Naive thymus-derived CD8-positive, alpha-beta T cell (primary cell): ENCODE measurements at regions not wholly inside any gene's neighbourhood (a gene's known extent, or its start where the extent isn't known, plus 50 kb on each side); places are given as distances from the start of the nearest gene placed in this dataset.
A peak's percentile ranks its signal among the peaks of the same experiment; 100 is the strongest.
"Not testable (repeated sequence)": the region's sequence is repeated elsewhere in the genome, so short reads cannot be mapped to it uniquely, and the experiment has no call there.

ENCODE experiments used
- ATAC-seq, 2 donors: fragments of 150-1000 bp; cut with Tn5 transposase in 1 of 2; sonication (Bioruptor Pico), chemical (Tn5 transposase) in 1 of 2; 1 replicate in 1 of 2; 2 replicates in 1 of 2; pipeline ENCODE4 v1.10.0; 2021; ENCODE audit warnings: mild to moderate bottlenecking in 2 of 2, moderate library complexity in 2 of 2
- POLR2A ChIA-PET: fragments of 350-600 bp; sonication (Branson Sonifier 250); formaldehyde crosslinking; loops from one replicate; lab custom pipeline; 2021; ENCODE audit warnings: antibody characterized with exemption; lab: Charles Lee
- DNase-seq, 10 donors: peaks; one replicate each; pipeline versions ENCODE4 v3.0.0 to v3.0.0-alpha.2; 2020 to 2022
- H3K27ac Mint-ChIP-seq, 10 donors: one replicate each; pipeline ENCODE4 v1.8.0; 2020 to 2022; ENCODE audit warnings: mild to moderate bottlenecking in 10 of 10, mixed read lengths in 10 of 10, moderate library complexity in 4 of 10, inconsistent platforms in 1 of 10
- H3K27me3 Mint-ChIP-seq, 5 donors: one replicate each; pipeline ENCODE4 v1.8.0; 2021 to 2022; ENCODE audit warnings: mixed read lengths in 5 of 5
- H3K36me3 Mint-ChIP-seq, 3 donors: one replicate each; pipeline ENCODE4 v1.8.0; 2020 to 2022; ENCODE audit warnings: mixed read lengths in 3 of 3, mild to moderate bottlenecking in 2 of 3, inconsistent platforms in 1 of 3
- H3K4me1 Mint-ChIP-seq, 4 donors: one replicate each; pipeline ENCODE4 v1.8.0; 2021 to 2022; ENCODE audit warnings: mixed read lengths in 4 of 4
- H3K4me3 Mint-ChIP-seq, 10 donors: one replicate each; pipeline ENCODE4 v1.8.0; 2020 to 2022; ENCODE audit warnings: mild to moderate bottlenecking in 10 of 10, mixed read lengths in 10 of 10, moderate library complexity in 6 of 10, inconsistent platforms in 1 of 10
- H3K9me3 Mint-ChIP-seq, 9 donors: one replicate each; pipeline ENCODE4 v1.8.0; 2020 to 2022; ENCODE audit warnings: mixed read lengths in 9 of 9, mild to moderate bottlenecking in 3 of 9, inconsistent platforms in 1 of 9, moderate library complexity in 1 of 9

GRCh38 chr3:197419696-197420095 lies 121.3 kb upstream of the DLG1 start:
- no peaks in the 10 kb centered on the region for H3K36me3 Mint-ChIP-seq
- peaks cover 0 to 6% (median 0%) of the 10 kb centered on the region in 5 donors for H3K27me3 Mint-ChIP-seq
- H3K4me3 Mint-ChIP-seq: no peak overlapping the region
- H3K27ac Mint-ChIP-seq: no peak overlapping the region
- no peak for ATAC-seq
- DNase-seq: no peak
- POLR2A ChIA-PET: no interaction called here
- peaks cover 0 to 4% (median 0%) of the 10 kb centered on the region in 9 donors for H3K9me3 Mint-ChIP-seq
- H3K4me1 Mint-ChIP-seq: peaks cover 0 to 1% (median 0%) of the 10 kb centered on the region in 4 donors

- no peaks in the 10 kb centered on the region for H3K4me1 Mint-ChIP-seq
- no peak overlapping the region for H3K4me3 Mint-ChIP-seq
- peaks cover 0 to 7% (median 0%) of the 10 kb centered on the region in 9 donors for H3K9me3 Mint-ChIP-seq
- H3K27me3 Mint-ChIP-seq: peaks cover 0 to 4% (median 0%) of the 10 kb centered on the region in 5 donors
- no peaks in the 10 kb centered on the region for H3K36me3 Mint-ChIP-seq
- POLR2A ChIA-PET: interaction anchor here (0.6 kb wide), 1 partner anchor 16 kb away, joined by 7 read pairs; no protein-coding TSS in a partner anchor
- peak overlapping the region in 1 of 10 donors; percentile 24 for H3K27ac Mint-ChIP-seq
- no peak for ATAC-seq
- no peak for DNase-seq
Measured at GRCh38 chr3:197417911-197418618, 119.7 kb upstream of the DLG1 start.

DNA sequence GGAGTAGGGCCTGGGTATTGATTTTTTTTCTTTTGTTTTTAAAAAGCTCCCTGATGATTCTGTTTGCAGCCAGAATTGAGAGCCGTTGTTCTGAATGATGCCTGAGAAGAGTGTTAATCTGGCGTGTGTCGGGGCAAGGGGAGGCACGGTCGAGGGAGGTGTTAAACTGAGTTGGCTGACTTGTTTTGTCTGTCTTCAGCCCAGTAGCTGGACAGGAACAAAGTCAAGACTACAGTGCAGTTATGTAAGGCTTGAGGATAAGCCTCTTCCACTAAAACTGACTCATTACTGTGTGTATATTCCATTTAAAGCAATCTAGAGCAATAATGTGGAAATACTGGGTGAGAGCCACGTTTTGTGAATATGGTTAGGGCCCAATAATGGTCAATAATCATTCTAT lies 119.0 kb upstream of the DLG1 start:
- peaks cover 0 to 10% (median 0%) of the 10 kb centered on the region in 9 donors for H3K9me3 Mint-ChIP-seq
- no peak overlapping the region for H3K27ac Mint-ChIP-seq
- H3K36me3 Mint-ChIP-seq: no peaks in the 10 kb centered on the region
- peaks cover 0 to 5% (median 0%) of the 10 kb centered on the region in 5 donors for H3K27me3 Mint-ChIP-seq
- H3K4me1 Mint-ChIP-seq: no peaks in the 10 kb centered on the region
- no peak for DNase-seq
- H3K4me3 Mint-ChIP-seq: no peak overlapping the region
- no peak for ATAC-seq
- POLR2A ChIA-PET: no interaction called here

DNA sequence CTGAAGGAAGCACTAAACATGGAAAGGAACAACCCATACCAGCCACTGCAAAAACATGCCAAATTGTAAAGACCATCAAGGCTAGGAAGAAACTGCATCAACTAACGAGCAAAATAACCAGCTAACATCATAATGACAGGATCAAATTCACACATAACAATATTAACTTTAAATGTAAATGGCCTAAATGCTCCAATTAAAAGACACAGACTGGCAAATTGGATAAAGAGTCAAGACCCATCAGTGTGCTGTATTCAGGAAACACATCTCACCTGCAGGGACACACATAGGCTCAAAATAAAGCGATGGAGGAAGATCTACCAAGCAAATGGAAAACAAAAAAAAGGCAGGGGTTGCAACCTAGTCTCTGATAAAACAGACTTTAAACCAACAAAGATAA lies 113.5 kb upstream of the DLG1 start:
- H3K4me3 Mint-ChIP-seq, POLR2A ChIA-PET, H3K27me3 Mint-ChIP-seq, H3K36me3 Mint-ChIP-seq, ATAC-seq, DNase-seq, H3K27ac Mint-ChIP-seq, H3K4me1 Mint-ChIP-seq: not testable (repeated sequence)
- H3K9me3 Mint-ChIP-seq: peaks cover 0 to 17% (median 3%) of the 10 kb centered on the region in 9 donors

GRCh38 chr3:197410170-197410569 lies 111.8 kb upstream of the DLG1 start:
- not testable (repeated sequence) for H3K27me3 Mint-ChIP-seq

GRCh38 chr3:197408177-197408957 lies 110.0 kb upstream of the DLG1 start:
- Mint-ChIP-seq H3K4me1 (no peaks in the 10 kb centered on the region), H3K27me3 (peaks cover 0 to 4% (median 0%) of the 10 kb centered on the region in 5 donors), H3K36me3 (peaks cover 0 to 2% (median 0%) of the 10 kb centered on the region in 3 donors), H3K9me3 (peaks cover 0 to 13% (median 3%) of the 10 kb centered on the region in 9 donors), H3K4me3 (no peak overlapping the region), H3K27ac (no peak overlapping the region)
- POLR2A ChIA-PET: no interaction called here
- DNase-seq: no peak
- ATAC-seq: no peak

More at GRCh38 chr3:197410170-197410569, 111.8 kb upstream of the DLG1 start:
- H3K36me3 Mint-ChIP-seq, H3K4me3 Mint-ChIP-seq, H3K27ac Mint-ChIP-seq, H3K4me1 Mint-ChIP-seq, DNase-seq, ATAC-seq, POLR2A ChIA-PET: not testable (repeated sequence)
- H3K9me3 Mint-ChIP-seq: peaks cover 0 to 13% (median 3%) of the 10 kb centered on the region in 9 donors

DNA sequence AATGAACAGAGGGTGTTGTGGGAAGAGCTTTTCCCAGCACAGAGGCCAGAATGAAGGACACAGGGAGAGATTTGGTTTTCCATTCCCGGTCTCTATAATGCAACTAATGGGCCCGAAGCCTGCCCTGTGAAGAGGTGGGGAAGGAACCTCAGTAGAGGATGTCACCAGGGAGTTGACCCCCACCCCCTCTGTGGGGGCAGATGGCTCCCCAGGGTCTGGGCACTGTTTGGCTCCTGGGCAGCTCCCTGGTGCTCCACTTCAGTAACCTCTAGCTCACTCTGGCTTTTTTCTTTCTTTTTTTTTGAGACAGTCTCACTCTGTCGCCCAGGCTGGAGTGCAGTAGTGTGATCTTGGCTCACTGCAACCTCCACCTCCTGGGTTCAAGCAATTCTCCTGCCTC lies 109.1 kb upstream of the DLG1 start:
- H3K9me3 Mint-ChIP-seq: peaks cover 0 to 12% (median 3%) of the 10 kb centered on the region in 9 donors
- peaks cover 0 to 3% (median 0%) of the 10 kb centered on the region in 5 donors for H3K27me3 Mint-ChIP-seq
- POLR2A ChIA-PET: no interaction called here
- peak overlapping the region in 1 of 10 donors; percentile 9 for H3K27ac Mint-ChIP-seq
- H3K4me3 Mint-ChIP-seq: no peak overlapping the region
- no peaks in the 10 kb centered on the region for H3K4me1 Mint-ChIP-seq
- peaks cover 0 to 2% (median 0%) of the 10 kb centered on the region in 3 donors for H3K36me3 Mint-ChIP-seq
- DNase-seq (no peak), ATAC-seq (no peak)

DNA sequence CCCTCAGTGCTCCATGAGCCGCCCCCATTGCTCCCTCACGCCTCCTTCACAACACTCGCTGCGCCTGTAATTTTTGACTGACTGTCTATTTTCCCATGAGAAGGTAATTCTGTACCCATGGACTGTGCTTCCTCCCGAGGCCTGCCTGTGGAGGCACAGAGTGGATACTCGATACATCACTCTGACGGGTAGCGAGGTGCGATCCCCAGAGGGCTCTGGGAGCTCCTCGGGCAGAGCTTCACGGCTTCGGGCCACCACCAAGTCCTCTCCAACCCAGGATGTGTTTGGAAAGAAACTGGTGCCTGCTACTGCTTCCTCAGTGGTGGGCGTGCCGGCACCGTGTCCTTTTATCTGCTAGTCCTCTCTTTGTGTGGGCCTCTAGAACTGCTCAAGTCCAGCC lies 108.6 kb upstream of the DLG1 start:
- POLR2A ChIA-PET: no interaction called here
- Mint-ChIP-seq H3K9me3 (peaks cover 0 to 11% (median 2%) of the 10 kb centered on the region in 9 donors), H3K27ac (no peak overlapping the region), H3K4me3 (no peak overlapping the region), H3K27me3 (peaks cover 0 to 3% (median 0%) of the 10 kb centered on the region in 5 donors), H3K4me1 (no peaks in the 10 kb centered on the region), H3K36me3 (peaks cover 0 to 1% (median 0%) of the 10 kb centered on the region in 3 donors)
- no peak for DNase-seq
- no peak for ATAC-seq

DNA sequence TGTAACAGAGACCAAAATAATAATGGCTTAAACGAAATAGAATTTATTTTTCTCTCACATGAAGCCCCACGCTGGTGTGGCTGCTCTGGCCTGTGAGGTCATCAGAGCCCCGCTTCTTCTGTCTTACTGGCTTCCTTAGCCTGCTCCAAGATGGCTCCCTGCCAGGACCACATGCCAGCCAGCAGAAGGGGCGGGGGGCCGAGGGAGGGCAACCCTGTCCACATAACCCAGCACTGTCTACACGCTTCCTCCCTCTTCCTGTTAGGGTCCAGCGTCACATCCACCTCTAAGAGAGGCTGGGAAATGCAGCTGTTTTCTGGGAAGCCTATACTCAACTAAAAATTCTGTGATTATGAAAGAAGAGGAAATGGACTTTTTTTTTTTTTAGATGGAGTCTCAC lies 107.9 kb upstream of the DLG1 start:
- no peaks in the 10 kb centered on the region for H3K36me3 Mint-ChIP-seq
- no peak for ATAC-seq
- peaks cover 0 to 3% (median 0%) of the 10 kb centered on the region in 5 donors for H3K27me3 Mint-ChIP-seq
- no peak for DNase-seq
- H3K9me3 Mint-ChIP-seq: peaks cover 0 to 10% (median 0%) of the 10 kb centered on the region in 9 donors
- H3K4me1 Mint-ChIP-seq: no peaks in the 10 kb centered on the region
- no peak overlapping the region for H3K27ac Mint-ChIP-seq
- no peak overlapping the region for H3K4me3 Mint-ChIP-seq
- POLR2A ChIA-PET: no interaction called here

DNA sequence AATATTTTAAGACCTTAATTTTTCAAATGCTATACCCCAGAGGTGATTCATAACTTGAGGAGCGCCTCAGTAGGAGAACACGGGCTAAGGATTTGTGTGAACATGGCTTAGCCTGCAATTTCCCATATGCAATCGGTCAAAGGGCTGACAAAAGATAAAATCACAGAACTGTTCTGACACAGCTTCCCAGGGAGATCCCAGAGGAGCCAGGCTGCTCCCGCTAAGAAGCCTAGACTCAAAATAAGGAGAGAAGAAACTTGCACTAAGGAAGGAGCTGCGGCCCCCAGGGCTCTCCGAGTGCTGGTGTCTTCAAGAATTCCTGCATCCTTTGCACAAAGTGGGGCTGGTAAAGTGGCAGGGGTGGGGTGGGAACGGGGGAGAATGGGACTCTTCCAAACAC lies 106.3 kb upstream of the DLG1 start:
- H3K27me3 Mint-ChIP-seq: no peaks in the 10 kb centered on the region
- no peak overlapping the region for H3K27ac Mint-ChIP-seq
- no peak for ATAC-seq
- no peak overlapping the region for H3K4me3 Mint-ChIP-seq
- no peaks in the 10 kb centered on the region for H3K36me3 Mint-ChIP-seq
- peaks cover 0 to 3% (median 0%) of the 10 kb centered on the region in 9 donors for H3K9me3 Mint-ChIP-seq
- no peaks in the 10 kb centered on the region for H3K4me1 Mint-ChIP-seq
- no peak for DNase-seq
- POLR2A ChIA-PET: no interaction called here

DNA sequence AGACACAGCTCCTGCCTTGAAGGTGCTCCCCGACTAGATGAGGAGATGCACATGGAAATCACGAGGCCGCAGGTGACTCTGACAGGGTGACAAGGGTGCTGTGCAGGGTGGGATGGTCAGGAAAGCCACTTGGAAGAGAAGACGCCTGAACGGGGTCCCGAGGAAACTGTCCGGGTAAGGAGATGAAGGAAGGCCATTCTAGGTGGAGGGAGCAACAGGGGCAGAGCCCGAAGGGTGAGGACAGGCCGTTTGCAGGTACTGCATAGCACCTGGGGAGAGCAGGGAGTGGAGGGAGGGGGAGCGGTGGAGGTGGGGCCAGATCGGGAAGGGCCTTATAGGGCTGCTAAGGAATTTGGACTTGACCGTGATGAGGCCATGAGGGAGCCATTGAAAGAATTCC lies 105.6 kb upstream of the DLG1 start:
- POLR2A ChIA-PET: no interaction called here

DNA sequence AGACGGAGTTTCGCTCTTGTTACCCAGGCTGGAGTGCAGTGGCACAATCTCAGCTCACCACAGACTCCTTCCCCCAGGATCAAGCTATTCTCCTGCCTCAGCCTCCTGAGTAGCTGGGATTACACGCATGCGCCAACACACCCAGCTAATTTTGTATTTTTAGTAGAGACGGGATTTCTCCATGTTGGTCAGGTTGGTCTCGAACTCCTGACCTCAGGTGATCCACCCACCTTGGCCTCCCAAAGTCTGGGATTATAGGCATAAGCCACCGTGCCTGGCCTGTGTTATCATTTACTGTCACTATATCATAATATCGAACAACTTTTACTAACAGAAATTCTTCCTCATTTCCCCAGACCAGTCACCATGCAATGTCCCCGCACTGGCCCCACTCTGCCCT lies 104.0 kb upstream of the DLG1 start:
- not testable (repeated sequence) for H3K36me3 Mint-ChIP-seq, H3K4me1 Mint-ChIP-seq, ATAC-seq, H3K27me3 Mint-ChIP-seq, H3K4me3 Mint-ChIP-seq, H3K27ac Mint-ChIP-seq, H3K9me3 Mint-ChIP-seq, DNase-seq
- POLR2A ChIA-PET: interaction anchor here (0.6 kb wide), 1 partner anchor 16 kb away, joined by 7 read pairs; no protein-coding TSS in a partner anchor

More for the DNA sequence above, 105.6 kb upstream of the DLG1 start:
- H3K27ac Mint-ChIP-seq: no peak overlapping the region
- no peak overlapping the region for H3K4me3 Mint-ChIP-seq
- H3K27me3 Mint-ChIP-seq: no peaks in the 10 kb centered on the region
- no peaks in the 10 kb centered on the region for H3K4me1 Mint-ChIP-seq
- DNase-seq (no peak), ATAC-seq (no peak)
- H3K36me3 Mint-ChIP-seq: no peaks in the 10 kb centered on the region
- H3K9me3 Mint-ChIP-seq: no peaks in the 10 kb centered on the region

DNA sequence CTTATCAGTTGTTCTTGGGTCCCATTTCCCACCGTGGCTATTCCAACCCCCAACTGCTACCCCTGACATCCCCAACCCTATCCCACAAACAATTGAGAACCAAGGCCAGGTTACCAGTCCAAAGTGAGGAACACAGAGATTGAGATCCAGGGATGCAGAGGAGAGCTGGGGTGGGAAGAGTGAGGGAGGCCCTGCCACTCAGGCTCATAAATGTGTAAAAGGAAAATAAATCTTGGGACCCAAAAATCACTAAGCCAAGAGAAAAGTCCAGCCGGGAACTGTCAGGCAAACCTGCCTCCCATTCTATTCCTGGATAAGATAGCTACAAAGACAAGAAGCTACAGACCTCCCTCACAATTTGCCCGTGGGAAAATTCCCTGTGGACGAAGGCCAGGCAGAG lies 101.1 kb upstream of the DLG1 start:
- peak overlapping the region in 1 of 10 donors; percentile 42 for H3K27ac Mint-ChIP-seq
- H3K27me3 Mint-ChIP-seq: peaks cover 0 to 6% (median 0%) of the 10 kb centered on the region in 5 donors
- H3K36me3 Mint-ChIP-seq: no peaks in the 10 kb centered on the region
- DNase-seq (no peak), ATAC-seq (no peak)
- peaks cover 0 to 2% (median 0%) of the 10 kb centered on the region in 4 donors for H3K4me1 Mint-ChIP-seq
- H3K9me3 Mint-ChIP-seq: no peaks in the 10 kb centered on the region
- H3K4me3 Mint-ChIP-seq: no peak overlapping the region
- POLR2A ChIA-PET: no interaction called here
